ENCODE measurements at regions not wholly inside any gene's neighbourhood (a gene's known extent, or its start where the extent isn't known, plus 50 kb on each side); places are given as distances from the start of the nearest gene placed in this dataset.

- no peak for DNase-seq
Observed at GRCh38 chr3:10667901-10668476, 148.0 kb upstream of the SLC6A11 start.

GRCh38 chr3:10669490-10670048, 146.5 kb upstream of the SLC6A11 start:
- no peak for DNase-seq

DNA sequence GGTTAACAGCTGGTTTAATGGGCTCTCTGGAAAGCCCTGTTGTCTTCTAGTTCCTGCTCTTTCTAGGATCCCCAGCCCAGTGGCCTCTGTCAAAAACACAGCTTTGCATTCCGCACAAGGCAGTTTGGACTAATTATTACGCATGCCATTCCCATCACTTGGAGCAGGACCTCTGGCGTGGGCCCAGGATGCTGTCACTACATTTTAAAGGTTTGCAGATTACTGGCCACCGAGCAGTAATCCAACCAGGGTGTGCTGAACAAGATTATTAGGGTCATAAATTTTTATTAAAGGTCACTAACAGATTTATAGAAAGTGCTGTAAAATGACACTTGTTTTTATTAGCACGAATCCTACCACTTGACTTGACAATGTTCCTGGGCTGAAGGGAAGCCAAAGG, 143.6 kb upstream of the SLC6A11 start:
- DNase-seq: no peak

- DNase-seq: no peak
Observed at GRCh38 chr3:10674578-10674977, 141.4 kb upstream of the SLC6A11 start.

DNA sequence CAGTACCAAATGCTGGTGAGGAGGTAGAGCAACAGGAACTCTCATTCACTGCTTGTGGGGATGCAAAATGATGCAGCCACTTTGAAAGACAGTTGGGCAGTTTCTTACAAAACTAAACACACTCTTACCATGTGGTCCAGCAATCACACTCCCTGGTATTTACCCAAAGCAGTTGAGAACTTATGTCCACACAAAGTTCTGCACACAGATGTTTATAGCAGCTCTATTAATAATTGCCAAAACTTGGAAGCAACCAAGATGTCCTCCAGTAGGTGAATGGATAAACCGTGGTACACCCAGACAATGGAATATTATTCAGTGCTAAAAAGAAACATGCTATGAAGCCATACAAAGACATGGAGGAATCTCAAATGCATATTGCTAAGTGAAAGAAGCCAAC, 139.1 kb upstream of the SLC6A11 start:
- DNase-seq: no peak

- no peak for DNase-seq
Observed at GRCh38 chr3:10678796-10679376, 137.1 kb upstream of the SLC6A11 start.

DNA sequence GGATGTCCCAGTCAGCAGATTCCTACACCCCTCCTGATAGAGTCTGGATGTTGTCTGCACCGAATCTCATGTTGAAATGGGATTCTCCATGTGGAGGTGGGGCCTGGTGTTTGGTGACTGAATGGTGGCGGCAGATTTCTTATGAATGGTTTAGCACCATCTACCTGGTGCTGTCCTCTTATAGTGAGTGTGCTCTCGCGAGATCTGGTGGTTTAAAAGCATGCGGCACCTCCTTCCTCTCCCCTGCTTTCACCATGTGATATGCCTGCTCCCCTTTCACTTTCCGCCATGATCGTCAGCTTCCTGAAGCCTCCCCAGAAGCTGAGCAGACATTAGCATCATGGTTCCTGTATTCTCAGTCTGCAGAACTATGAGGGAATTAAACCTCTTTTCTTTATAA, 135.2 kb upstream of the SLC6A11 start:
- no peak for DNase-seq

GRCh38 chr3:10682692-10683091, 133.3 kb upstream of the SLC6A11 start:
- no peak for DNase-seq

- no peak for DNase-seq
Observed at GRCh38 chr3:10683106-10683505, 132.9 kb upstream of the SLC6A11 start.

DNA sequence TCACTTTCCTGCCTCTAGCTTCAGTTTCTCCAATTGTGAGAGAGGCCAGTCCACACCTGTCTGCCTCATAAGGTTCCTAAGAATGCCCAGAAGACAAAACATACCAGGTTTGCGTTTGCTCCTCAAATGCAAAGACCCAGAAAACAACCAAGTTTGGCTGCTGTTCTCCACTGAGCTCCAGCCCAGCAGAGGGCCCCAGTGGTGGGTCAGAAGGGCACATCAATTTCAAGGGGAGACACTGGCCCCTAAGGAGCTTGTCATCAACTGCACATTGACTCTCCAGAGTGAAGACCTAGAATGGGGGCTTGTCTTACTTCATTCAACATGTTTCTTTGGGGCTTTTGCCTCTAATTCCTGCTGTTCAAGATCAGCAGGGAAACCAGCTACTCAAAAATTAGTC, 127.9 kb upstream of the SLC6A11 start:
- no peak for DNase-seq

DNA sequence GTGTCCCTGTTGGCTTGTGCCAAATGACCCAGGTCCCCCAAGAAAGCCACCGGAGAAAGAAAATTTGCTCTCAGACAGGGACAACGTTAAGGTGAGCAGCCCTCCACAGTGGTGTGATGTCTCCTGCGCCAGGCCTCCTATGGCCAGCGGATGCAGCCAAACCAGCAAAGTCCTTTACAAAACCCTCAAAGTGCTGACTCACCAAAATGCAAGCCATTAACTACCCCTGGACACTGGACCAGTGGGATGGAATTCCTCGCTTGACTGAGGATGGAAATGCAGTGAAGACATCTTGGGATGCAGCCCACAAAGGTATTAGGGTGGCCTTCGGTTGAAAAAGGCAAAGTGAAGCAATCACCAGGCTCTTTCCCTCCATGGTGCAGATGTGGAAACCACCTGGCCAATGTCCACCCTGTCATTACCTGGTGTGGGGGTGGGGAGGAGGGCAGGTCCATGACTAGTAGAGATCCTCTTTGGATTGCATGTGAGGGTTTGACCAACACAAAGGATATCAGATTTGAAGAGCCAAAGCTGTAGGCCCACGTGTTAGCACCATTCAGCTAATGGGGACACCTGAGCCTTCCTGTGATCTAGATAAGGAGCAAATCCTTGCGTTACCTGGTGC, 127.4 kb upstream of the SLC6A11 start:
- no peak for DNase-seq

- DNase-seq: no peak
Observed at GRCh38 chr3:10692039-10692622, 123.9 kb upstream of the SLC6A11 start.

GRCh38 chr3:10693457-10693856, 122.6 kb upstream of the SLC6A11 start:
- no peak for DNase-seq

DNA sequence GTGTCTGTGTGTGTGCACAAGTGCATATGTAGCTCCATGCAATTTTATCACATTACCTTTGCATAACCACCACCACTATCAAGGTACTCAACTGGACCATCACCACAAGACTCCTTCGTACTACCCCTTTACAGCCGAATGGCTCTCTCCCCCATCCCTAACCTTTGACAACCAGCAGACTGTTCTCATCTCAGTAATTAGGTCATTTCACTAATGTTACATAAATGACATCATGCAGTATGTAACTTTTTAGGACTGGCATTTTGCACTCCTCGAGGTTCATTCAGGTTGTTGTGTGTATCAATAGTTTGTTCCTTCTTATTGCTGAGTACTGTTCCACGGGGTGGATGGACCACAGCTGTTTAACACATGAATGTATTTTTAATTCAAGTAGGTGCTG, 121.8 kb upstream of the SLC6A11 start:
- no peak for DNase-seq

GRCh38 chr3:10695186-10695585, 120.8 kb upstream of the SLC6A11 start:
- peak; percentile 41 to 57 for DNase-seq

- peak; percentile 89 to 95 for DNase-seq
Observed at GRCh38 chr3:10695595-10696285, 120.3 kb upstream of the SLC6A11 start.

- no peak for DNase-seq
Observed at GRCh38 chr3:10697918-10698317, 118.1 kb upstream of the SLC6A11 start.

- peak; percentile 14 to 23 for DNase-seq
Observed at GRCh38 chr3:10700821-10701220, 115.2 kb upstream of the SLC6A11 start.

DNA sequence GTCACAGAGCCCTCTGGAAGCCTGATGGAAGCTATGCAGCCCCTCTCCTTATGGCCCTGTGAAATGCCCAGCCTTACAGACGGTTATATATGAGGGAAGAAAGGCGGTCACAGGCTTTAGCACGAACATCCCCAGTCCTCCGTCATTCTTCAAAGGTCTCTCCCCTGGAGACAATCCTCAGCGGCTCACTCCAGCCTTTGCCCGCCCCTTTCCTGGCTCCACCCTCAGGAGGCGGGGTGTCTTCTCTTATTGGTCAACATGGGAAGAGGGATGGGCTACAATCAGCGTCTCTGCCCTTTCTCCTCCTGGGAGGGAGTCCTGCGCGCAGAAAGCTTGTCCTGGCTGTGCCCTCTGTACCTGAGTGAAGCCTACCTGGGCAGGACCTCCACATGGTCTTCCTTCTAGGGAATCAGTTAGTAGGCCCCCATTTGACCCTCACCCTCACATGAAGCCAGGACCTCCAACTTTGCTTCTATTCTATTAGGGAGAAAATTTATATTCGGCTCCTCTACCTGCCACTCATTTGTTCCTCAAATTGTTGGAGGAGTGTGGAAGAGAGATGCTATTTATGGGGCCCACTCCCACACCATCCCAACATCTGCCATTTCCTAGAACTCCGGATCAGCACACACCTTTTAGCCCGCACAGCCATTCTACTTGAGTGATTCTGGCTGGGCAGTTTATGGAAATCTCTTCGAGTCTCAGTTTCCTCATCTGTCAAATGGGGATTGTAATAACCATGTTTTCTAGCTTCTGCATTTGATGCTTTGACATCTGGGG, 112.9 kb upstream of the SLC6A11 start:
- DNase-seq: no peak

DNA sequence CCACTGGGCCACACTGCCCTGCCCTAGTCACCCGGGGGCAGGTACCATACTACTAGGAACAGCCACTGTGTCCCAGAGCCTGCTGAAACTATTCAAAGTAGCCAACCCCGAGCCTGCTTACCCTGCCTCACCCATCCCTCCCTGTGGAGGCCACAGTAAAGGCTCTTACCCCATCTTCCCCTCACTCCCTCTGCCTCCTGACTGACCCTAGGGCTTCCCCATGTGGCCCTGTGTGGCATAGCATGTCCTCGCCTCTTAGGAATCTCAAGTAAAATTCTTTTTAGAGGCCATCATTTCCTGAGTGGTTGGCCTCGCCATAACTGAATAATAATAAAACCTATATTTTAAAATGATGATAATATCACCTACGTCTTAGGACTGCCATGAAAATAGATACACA, 112.2 kb upstream of the SLC6A11 start:
- DNase-seq: peak; percentile 28 to 49

DNA sequence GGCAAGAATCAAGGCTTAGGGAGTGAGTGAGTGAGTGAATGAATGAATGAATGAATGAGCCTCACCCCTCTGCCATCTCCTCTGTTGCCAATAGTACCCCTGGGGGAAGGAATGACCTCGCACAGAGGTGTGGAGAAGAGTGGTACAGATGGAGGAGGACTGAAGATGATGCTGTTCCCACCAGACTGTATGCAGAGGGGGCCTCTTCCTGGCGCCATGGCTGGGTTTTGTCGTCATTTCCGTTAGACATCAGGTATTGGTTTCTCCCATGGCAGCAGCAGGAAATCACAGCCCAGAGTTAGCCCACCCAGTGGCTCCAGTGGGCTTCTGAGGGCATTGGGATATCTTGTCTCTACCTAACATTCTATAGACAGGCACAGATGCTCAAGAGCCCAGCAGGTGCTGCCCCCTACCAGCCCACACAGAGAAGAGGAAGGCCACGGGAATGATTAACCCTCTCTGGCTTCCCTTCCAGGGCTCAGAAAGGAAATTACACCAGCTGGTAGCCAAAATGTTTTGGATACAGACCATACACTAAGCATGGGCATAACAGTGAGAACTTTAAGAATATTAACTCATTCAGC, 109.8 kb upstream of the SLC6A11 start:
- no peak for DNase-seq
